HCEC 1CT (cell line): ENCODE measurements at regions not wholly inside any gene's neighbourhood (a gene's known extent, or its start where the extent isn't known, plus 50 kb on each side); places are given as distances from the start of the nearest gene placed in this dataset.
"Not testable (repeated sequence)": the region's sequence is repeated elsewhere in the genome, so short reads cannot be mapped to it uniquely, and the experiment has no call there.

Experiments used
- DNase-seq: peaks from one replicate; pipeline ENCODE4 v3.0.0-alpha.2; 2017

GRCh38 chr2:45102579-45103117, 93.4 kb upstream of the SIX2 start:
- no peak for DNase-seq

GRCh38 chr2:45102141-45102540, 92.9 kb upstream of the SIX2 start:
- DNase-seq, result no peak

GRCh38 chr2:45096996-45097395, 87.7 kb upstream of the SIX2 start:
- no peak for DNase-seq

- not testable (repeated sequence) for DNase-seq
Observed at GRCh38 chr2:45096038-45096437, 86.8 kb upstream of the SIX2 start.

GRCh38 chr2:45093663-45094062, 84.4 kb upstream of the SIX2 start:
- no peak for DNase-seq

- no peak for DNase-seq
Observed at GRCh38 chr2:45093181-45093580, 83.9 kb upstream of the SIX2 start.

GRCh38 chr2:45089554-45090261, 80.5 kb upstream of the SIX2 start:
- no peak for DNase-seq

- no peak for DNase-seq
Observed at GRCh38 chr2:45085487-45085886, 76.2 kb upstream of the SIX2 start.

GRCh38 chr2:45084361-45085020, 75.2 kb upstream of the SIX2 start:
- no peak for DNase-seq

- no peak for DNase-seq
Observed at GRCh38 chr2:45083175-45083574, 73.9 kb upstream of the SIX2 start.

GRCh38 chr2:45074713-45075112, 65.5 kb upstream of the SIX2 start:
- no peak for DNase-seq

- DNase-seq, result no peak
Observed at GRCh38 chr2:45072862-45073237, 63.6 kb upstream of the SIX2 start.

- no peak for DNase-seq
Observed at GRCh38 chr2:45072064-45072861, 63.0 kb upstream of the SIX2 start.

- no peak for DNase-seq
Observed at GRCh38 chr2:45070113-45070652, 60.9 kb upstream of the SIX2 start.

- no peak for DNase-seq
Observed at GRCh38 chr2:45069684-45070083, 60.4 kb upstream of the SIX2 start.

- DNase-seq, result no peak
Observed at GRCh38 chr2:45068571-45069140, 59.4 kb upstream of the SIX2 start.

- peak; percentile 39 for DNase-seq
Observed at GRCh38 chr2:45067859-45068570, 58.8 kb upstream of the SIX2 start.
